CD8-positive, alpha-beta memory T cell (primary cell): ENCODE measurements at regions not wholly inside any gene's neighbourhood (a gene's known extent, or its start where the extent isn't known, plus 50 kb on each side); places are given as distances from the start of the nearest gene placed in this dataset.
"Not testable (repeated sequence)": the region's sequence is repeated elsewhere in the genome, so short reads cannot be mapped to it uniquely, and the experiment has no call there.

ENCODE experiments used
- CTCF ChIA-PET: fragments of 350-600 bp; sonication (Branson Sonifier 250); formaldehyde crosslinking; loops from one replicate; lab custom pipeline; 2021; ENCODE audit warnings: antibody characterized with exemption; lab: Charles Lee
- POLR2A ChIA-PET: fragments of 350-600 bp; sonication (Branson Sonifier 250); formaldehyde crosslinking; loops from one replicate; lab custom pipeline; 2021; ENCODE audit warnings: antibody characterized with exemption; lab: Charles Lee
- DNase-seq, 5 donors: peaks; one replicate each; pipeline versions ENCODE4 v3.0.0 to v3.0.0-alpha.2; 2020 to 2022; ENCODE audit warnings: mixed read lengths in 1 of 5
- H3K27ac ChIP-seq: one replicate; pipeline ENCODE4 v1.7.0; 2013; ENCODE audit warnings: low read depth, mild to moderate bottlenecking, low read length, moderate library complexity
- H3K27me3 ChIP-seq: 2 replicates; pipeline ENCODE4 v1.7.0; 2013; ENCODE audit warnings: low read length, mild to moderate bottlenecking; ENCODE audit not compliant: insufficient read depth, poor library complexity, severe bottlenecking
- H3K36me3 ChIP-seq: 2 replicates; pipeline ENCODE4 v1.7.0; 2013; ENCODE audit warnings: mild to moderate bottlenecking, low read length, moderate library complexity; ENCODE audit not compliant: insufficient read depth
- H3K4me1 ChIP-seq: 2 replicates; pipeline ENCODE4 v1.7.0; 2013; ENCODE audit warnings: mild to moderate bottlenecking, low read length, moderate library complexity; ENCODE audit not compliant: insufficient read depth
- H3K4me3 ChIP-seq: 2 replicates; pipeline ENCODE4 v1.7.0; 2013; ENCODE audit warnings: mild to moderate bottlenecking, low read length
- H3K9me3 ChIP-seq: 2 replicates; pipeline ENCODE4 v1.7.0; 2013; ENCODE audit warnings: mild to moderate bottlenecking, low read length
- H3K27ac Mint-ChIP-seq, 8 donors: one replicate each; pipeline ENCODE4 v1.8.0; 2020 to 2021; ENCODE audit warnings: mixed read lengths in 8 of 8, mild to moderate bottlenecking in 6 of 8, inconsistent platforms in 3 of 8, moderate library complexity in 3 of 8
- H3K27me3 Mint-ChIP-seq, 2 donors: one replicate each; pipeline ENCODE4 v1.8.0; 2020 to 2021; ENCODE audit warnings: mixed read lengths in 2 of 2, mild to moderate bottlenecking in 1 of 2, moderate library complexity in 1 of 2
- H3K36me3 Mint-ChIP-seq, 3 donors: one replicate each; pipeline ENCODE4 v1.8.0; 2020 to 2021; ENCODE audit warnings: mixed read lengths in 3 of 3, inconsistent platforms in 1 of 3, mild to moderate bottlenecking in 1 of 3
- H3K4me1 Mint-ChIP-seq, 3 donors: one replicate each; pipeline ENCODE4 v1.8.0; 2020 to 2021; ENCODE audit warnings: mixed read lengths in 3 of 3, inconsistent platforms in 1 of 3, mild to moderate bottlenecking in 1 of 3
- H3K4me3 Mint-ChIP-seq, 7 donors: one replicate each; pipeline ENCODE4 v1.8.0; 2020 to 2021; ENCODE audit warnings: mixed read lengths in 7 of 7, mild to moderate bottlenecking in 6 of 7, moderate library complexity in 4 of 7, inconsistent platforms in 2 of 7
- H3K9me3 Mint-ChIP-seq, 5 donors: one replicate each; pipeline ENCODE4 v1.8.0; 2020 to 2022; ENCODE audit warnings: mixed read lengths in 5 of 5, mild to moderate bottlenecking in 3 of 5, moderate library complexity in 2 of 5, inconsistent platforms in 1 of 5

DNA sequence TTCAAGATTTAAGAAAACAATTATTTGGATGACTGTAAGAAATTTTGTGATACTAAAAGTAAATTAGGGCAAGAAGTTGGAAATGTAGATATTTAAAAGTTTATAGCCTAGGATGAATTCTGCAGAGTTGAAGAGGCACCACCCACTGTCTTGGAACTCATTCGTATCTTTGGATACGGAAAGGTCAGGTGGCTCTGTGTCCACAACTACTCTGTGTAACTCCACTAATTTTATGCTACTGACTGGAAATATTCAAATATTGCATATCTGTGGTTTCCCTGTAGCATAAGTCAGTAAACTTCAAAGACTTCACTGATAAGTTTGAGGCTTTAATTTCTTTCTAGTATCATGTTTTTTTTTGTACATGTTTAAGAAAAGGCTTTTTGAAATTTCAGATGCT, 156.9 kb upstream of the RPRM start:
- H3K36me3 Mint-ChIP-seq = no peaks in the 10 kb centered on the region
- ChIA-PET CTCF (no interaction called here), POLR2A (no interaction called here)
- H3K9me3 ChIP-seq = no peaks in the 10 kb centered on the region
- H3K4me1 ChIP-seq = no peaks in the 10 kb centered on the region
- no peaks in the 10 kb centered on the region for H3K36me3 ChIP-seq
- H3K9me3 Mint-ChIP-seq = peaks cover 2 to 21% (median 6%) of the 10 kb centered on the region in 5 donors
- no peak for DNase-seq
- H3K4me3 Mint-ChIP-seq = no peak overlapping the region
- H3K27me3 Mint-ChIP-seq = peaks cover 0 to 2% of the 10 kb centered on the region in 2 donors
- no peaks in the 10 kb centered on the region for H3K4me1 Mint-ChIP-seq
- H3K27ac Mint-ChIP-seq = no peak overlapping the region
- H3K27me3 ChIP-seq = no peaks in the 10 kb centered on the region
- no peak overlapping the region for H3K4me3 ChIP-seq
- H3K27ac ChIP-seq = no peak overlapping the region

DNA sequence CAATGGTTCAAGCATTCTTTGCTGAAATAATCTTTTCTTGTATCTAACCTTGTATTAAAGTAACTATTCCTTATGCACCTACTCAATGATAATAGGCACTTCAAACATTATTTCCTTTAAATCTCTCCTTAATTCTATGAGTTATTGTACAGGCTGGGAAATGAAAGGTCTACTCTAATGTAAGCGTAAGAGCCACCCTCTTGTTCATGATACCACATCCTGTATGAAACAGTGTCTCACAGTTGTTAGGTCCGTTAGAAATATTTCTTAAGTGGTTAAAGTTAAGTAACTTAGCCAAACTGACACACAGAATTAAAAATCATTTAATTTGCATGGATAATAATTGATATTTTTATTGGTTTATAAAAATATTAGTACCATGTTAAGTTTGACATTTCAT, 162.5 kb upstream of the RPRM start:
- no peak overlapping the region for H3K27ac ChIP-seq
- Mint-ChIP-seq H3K9me3 (peaks cover 0 to 30% (median 2%) of the 10 kb centered on the region in 5 donors), H3K4me3 (no peak overlapping the region), H3K27ac (no peak overlapping the region), H3K27me3 (no peaks in the 10 kb centered on the region), H3K4me1 (no peaks in the 10 kb centered on the region), H3K36me3 (no peaks in the 10 kb centered on the region)
- no peak overlapping the region for H3K4me3 ChIP-seq
- CTCF ChIA-PET = no interaction called here
- H3K9me3 ChIP-seq = no peaks in the 10 kb centered on the region
- no peak for DNase-seq
- H3K27me3 ChIP-seq = no peaks in the 10 kb centered on the region
- no peaks in the 10 kb centered on the region for H3K4me1 ChIP-seq
- POLR2A ChIA-PET = no interaction called here
- no peaks in the 10 kb centered on the region for H3K36me3 ChIP-seq

DNA sequence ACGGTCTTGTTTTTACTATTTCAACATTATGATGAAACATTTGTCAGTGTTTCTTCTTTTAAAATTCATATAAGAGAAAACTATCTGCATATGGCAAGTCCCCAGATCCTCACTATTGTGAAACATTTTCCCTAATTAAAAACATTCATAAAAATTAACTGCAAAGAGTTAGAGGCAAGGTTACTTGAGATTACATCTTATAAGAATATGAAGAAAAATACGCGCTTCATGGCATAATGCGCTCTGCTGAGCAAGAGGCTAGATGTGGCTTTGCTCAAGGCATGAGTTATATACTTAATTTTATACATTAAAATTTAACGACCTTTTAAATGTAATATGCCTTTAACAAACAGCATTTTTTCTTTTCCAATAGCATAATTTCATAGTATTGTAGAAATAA, 166.4 kb upstream of the RPRM start:
- no peaks in the 10 kb centered on the region for H3K36me3 Mint-ChIP-seq
- no peaks in the 10 kb centered on the region for H3K36me3 ChIP-seq
- H3K27me3 ChIP-seq = no peaks in the 10 kb centered on the region
- no peaks in the 10 kb centered on the region for H3K4me1 ChIP-seq
- no peak for DNase-seq
- POLR2A ChIA-PET = no interaction called here
- H3K9me3 Mint-ChIP-seq = peaks cover 2 to 17% (median 12%) of the 10 kb centered on the region in 5 donors
- no peaks in the 10 kb centered on the region for H3K9me3 ChIP-seq
- no peak overlapping the region for H3K4me3 ChIP-seq
- H3K27ac ChIP-seq = no peak overlapping the region
- CTCF ChIA-PET = no interaction called here
- H3K27me3 Mint-ChIP-seq = no peaks in the 10 kb centered on the region
- H3K4me3 Mint-ChIP-seq = no peak overlapping the region
- no peaks in the 10 kb centered on the region for H3K4me1 Mint-ChIP-seq
- H3K27ac Mint-ChIP-seq = no peak overlapping the region

DNA sequence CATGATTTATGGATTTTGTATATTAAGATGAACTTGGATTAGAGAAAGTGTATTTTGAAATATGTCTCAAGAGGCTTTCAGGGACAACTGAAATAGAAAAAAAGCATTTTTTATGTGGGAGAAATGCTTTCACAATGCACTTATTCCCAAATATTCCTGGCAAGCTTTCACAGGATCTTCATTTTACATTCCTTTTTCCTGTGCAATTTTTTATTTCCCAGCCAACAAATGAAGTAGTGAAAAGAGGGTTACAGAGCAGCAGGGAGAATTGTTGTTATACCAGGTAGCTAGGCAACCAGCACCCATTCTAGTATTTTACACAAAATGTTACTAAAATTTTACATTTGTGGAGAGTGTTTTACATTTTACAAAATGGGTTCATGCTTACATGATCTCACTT, 167.0 kb upstream of the RPRM start:
- Mint-ChIP-seq H3K27ac (no peak overlapping the region), H3K36me3 (no peaks in the 10 kb centered on the region)
- no peaks in the 10 kb centered on the region for H3K27me3 ChIP-seq

DNA sequence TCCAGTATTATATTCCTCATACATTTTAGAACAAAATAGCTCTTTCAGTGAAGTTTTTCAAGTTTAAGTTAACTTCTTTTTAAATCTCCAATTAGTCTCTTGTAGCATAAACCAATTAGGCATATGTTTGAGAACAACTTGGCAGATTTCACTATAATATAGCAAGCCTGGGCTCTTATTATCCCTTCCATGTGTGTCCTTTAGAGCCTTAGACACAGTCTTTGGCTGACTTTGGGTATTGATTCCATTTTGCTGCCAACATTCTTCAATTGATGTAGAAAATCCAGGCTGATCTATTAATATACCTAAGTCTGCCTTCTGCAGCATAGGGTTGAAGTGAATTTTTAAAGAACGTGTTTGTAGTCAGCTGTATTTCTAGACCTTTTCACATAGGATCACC, 179.1 kb upstream of the RPRM start:
- Histone ChIP-seq H3K27ac (no peak overlapping the region), H3K4me1 (no peaks in the 10 kb centered on the region), H3K36me3 (no peaks in the 10 kb centered on the region), H3K9me3 (no peaks in the 10 kb centered on the region), H3K27me3 (no peaks in the 10 kb centered on the region), H3K4me3 (no peak overlapping the region)
- Mint-ChIP-seq H3K27ac (no peak overlapping the region), H3K4me1 (no peaks in the 10 kb centered on the region), H3K9me3 (peaks cover 0 to 19% (median 4%) of the 10 kb centered on the region in 5 donors), H3K36me3 (no peaks in the 10 kb centered on the region), H3K27me3 (no peaks in the 10 kb centered on the region), H3K4me3 (no peak overlapping the region)
- POLR2A ChIA-PET = no interaction called here
- CTCF ChIA-PET = no interaction called here
- DNase-seq = no peak

More for the DNA sequence above, 167.0 kb upstream of the RPRM start:
- no peaks in the 10 kb centered on the region for H3K4me1 ChIP-seq
- H3K4me3 ChIP-seq = no peak overlapping the region
- H3K9me3 Mint-ChIP-seq = peaks cover 2 to 18% (median 12%) of the 10 kb centered on the region in 5 donors
- no peak overlapping the region for H3K27ac ChIP-seq
- H3K36me3 ChIP-seq = no peaks in the 10 kb centered on the region
- H3K4me3 Mint-ChIP-seq = no peak overlapping the region
- ChIA-PET POLR2A (no interaction called here), CTCF (no interaction called here)
- no peaks in the 10 kb centered on the region for H3K27me3 Mint-ChIP-seq
- no peaks in the 10 kb centered on the region for H3K9me3 ChIP-seq
- no peak for DNase-seq
- no peaks in the 10 kb centered on the region for H3K4me1 Mint-ChIP-seq

DNA sequence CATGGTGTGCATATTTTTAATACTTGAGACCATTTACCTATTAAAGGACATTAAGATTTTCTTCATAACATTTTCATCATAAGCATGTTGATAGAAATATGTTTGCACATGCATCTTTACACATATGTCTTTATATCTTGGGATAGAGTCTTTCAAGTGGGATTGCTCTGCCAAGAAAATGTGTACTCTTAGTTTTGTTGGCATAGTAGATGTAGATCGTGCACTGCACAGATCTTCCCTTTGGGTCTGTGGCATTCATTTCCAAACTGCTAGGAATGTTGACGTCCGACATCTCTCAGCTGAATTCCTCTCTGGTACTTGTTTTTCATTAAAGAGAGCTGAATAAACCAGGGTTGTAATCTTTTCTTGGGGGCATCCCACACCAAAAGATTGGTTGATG, 183.2 kb upstream of the RPRM start:
- ChIA-PET CTCF (no interaction called here), POLR2A (no interaction called here)
- Histone ChIP-seq H3K4me1 (no peaks in the 10 kb centered on the region), H3K4me3 (no peak overlapping the region), H3K36me3 (no peaks in the 10 kb centered on the region), H3K27me3 (no peaks in the 10 kb centered on the region), H3K27ac (no peak overlapping the region), H3K9me3 (no peaks in the 10 kb centered on the region)
- H3K4me1 Mint-ChIP-seq = no peaks in the 10 kb centered on the region
- DNase-seq = no peak
- no peak overlapping the region for H3K27ac Mint-ChIP-seq
- peaks cover 0 to 2% of the 10 kb centered on the region in 2 donors for H3K27me3 Mint-ChIP-seq
- no peaks in the 10 kb centered on the region for H3K36me3 Mint-ChIP-seq
- no peak overlapping the region for H3K4me3 Mint-ChIP-seq
- H3K9me3 Mint-ChIP-seq = peaks cover 2 to 25% (median 14%) of the 10 kb centered on the region in 5 donors

DNA sequence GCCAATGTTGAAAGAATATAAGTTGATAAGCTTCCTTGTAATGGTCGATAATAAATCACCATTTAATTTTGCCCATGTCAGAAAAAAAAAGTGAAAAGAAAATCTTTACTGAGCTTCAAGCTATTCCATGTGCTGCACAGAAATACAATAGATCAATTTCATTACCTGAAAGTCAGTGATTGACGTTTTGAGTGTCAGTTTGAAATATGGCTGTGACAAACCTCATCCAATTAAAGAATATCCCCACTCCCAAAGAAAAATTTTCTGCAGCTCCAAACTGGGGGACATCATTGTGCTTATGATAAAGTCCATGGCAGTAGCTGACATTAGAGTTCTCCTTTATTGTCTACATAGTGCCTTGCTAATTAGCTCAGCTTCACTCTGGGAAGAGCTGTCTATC, 184.8 kb upstream of the RPRM start:
- ChIA-PET POLR2A (no interaction called here), CTCF (no interaction called here)
- H3K9me3 Mint-ChIP-seq = peaks cover 4 to 20% (median 12%) of the 10 kb centered on the region in 5 donors
- Histone ChIP-seq H3K4me3 (no peak overlapping the region), H3K27me3 (no peaks in the 10 kb centered on the region), H3K4me1 (no peaks in the 10 kb centered on the region), H3K9me3 (no peaks in the 10 kb centered on the region), H3K27ac (no peak overlapping the region), H3K36me3 (no peaks in the 10 kb centered on the region)
- no peak overlapping the region for H3K4me3 Mint-ChIP-seq
- peaks cover 0 to 4% of the 10 kb centered on the region in 2 donors for H3K27me3 Mint-ChIP-seq
- no peak overlapping the region for H3K27ac Mint-ChIP-seq
- DNase-seq = no peak
- H3K4me1 Mint-ChIP-seq = no peaks in the 10 kb centered on the region
- no peaks in the 10 kb centered on the region for H3K36me3 Mint-ChIP-seq

DNA sequence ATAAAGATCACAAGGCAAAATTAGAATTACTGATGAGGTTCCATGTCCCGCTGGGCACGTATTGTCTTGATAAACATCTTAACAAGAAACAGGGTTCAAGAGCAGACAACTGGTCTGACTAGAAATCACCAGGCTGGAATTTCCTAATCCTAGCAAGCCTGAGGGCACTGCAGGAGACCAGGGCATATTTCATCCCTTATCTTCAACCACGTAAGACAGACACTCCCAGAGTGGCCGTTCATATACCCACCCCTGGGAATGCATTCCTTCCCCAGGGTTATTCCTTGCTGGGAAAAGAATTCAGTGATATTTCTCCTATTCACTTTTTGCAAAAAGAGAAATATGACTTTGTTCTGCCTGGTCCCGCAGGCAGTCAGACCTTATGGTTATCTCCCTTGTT, 185.4 kb upstream of the RPRM start:
- H3K27ac ChIP-seq, H3K27me3 Mint-ChIP-seq, CTCF ChIA-PET, H3K36me3 ChIP-seq, H3K4me1 ChIP-seq, H3K4me3 Mint-ChIP-seq, DNase-seq, POLR2A ChIA-PET, H3K9me3 ChIP-seq, H3K4me1 Mint-ChIP-seq, H3K27ac Mint-ChIP-seq, H3K4me3 ChIP-seq, H3K36me3 Mint-ChIP-seq, H3K27me3 ChIP-seq: not testable (repeated sequence)
- H3K9me3 Mint-ChIP-seq = peaks cover 5 to 20% (median 15%) of the 10 kb centered on the region in 5 donors

DNA sequence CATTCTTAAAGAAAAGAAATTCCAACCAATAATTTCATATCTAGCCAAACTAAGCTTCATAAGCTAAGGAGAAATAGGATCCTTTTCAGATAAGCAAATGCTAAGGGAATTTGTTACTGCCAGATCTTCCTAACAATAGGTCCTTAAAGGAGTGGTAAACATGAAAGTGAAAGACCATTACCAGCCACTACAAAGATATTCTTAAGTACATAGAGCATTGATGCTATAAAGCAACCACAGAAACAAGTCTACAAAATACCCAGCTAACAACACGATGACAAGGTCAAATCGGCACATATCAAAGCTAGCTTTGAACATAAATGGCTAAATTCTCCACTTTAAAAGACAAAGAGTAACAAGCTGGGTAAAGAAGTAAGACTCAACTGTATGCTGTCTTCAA, 188.9 kb upstream of the RPRM start:
- POLR2A ChIA-PET = no interaction called here
- H3K9me3 Mint-ChIP-seq = peaks cover 7 to 19% (median 18%) of the 10 kb centered on the region in 5 donors
- CTCF ChIA-PET = no interaction called here

More for the DNA sequence above, 188.9 kb upstream of the RPRM start:
- Mint-ChIP-seq H3K27ac (no peak overlapping the region), H3K4me3 (no peak overlapping the region), H3K36me3 (no peaks in the 10 kb centered on the region), H3K4me1 (no peaks in the 10 kb centered on the region), H3K27me3 (peaks cover 0 to 6% of the 10 kb centered on the region in 2 donors)
- H3K4me1 ChIP-seq = no peaks in the 10 kb centered on the region
- no peaks in the 10 kb centered on the region for H3K36me3 ChIP-seq
- no peak for DNase-seq
- no peak overlapping the region for H3K27ac ChIP-seq
- H3K27me3 ChIP-seq = no peaks in the 10 kb centered on the region
- no peaks in the 10 kb centered on the region for H3K9me3 ChIP-seq
- no peak overlapping the region for H3K4me3 ChIP-seq
